GM21515 (cell line): ENCODE measurements at regions not wholly inside any gene's neighbourhood (a gene's known extent, or its start where the extent isn't known, plus 50 kb on each side); places are given as distances from the start of the nearest gene placed in this dataset.
"Not testable (repeated sequence)": the region's sequence is repeated elsewhere in the genome, so short reads cannot be mapped to it uniquely, and the experiment has no call there.

Source experiments
- ATAC-seq: cut with Tn5 transposase; IDR thresholded peaks from one replicate; pipeline ENCODE4 v1.9.1; 2021; ENCODE audit not compliant: unreplicated experiment

DNA sequence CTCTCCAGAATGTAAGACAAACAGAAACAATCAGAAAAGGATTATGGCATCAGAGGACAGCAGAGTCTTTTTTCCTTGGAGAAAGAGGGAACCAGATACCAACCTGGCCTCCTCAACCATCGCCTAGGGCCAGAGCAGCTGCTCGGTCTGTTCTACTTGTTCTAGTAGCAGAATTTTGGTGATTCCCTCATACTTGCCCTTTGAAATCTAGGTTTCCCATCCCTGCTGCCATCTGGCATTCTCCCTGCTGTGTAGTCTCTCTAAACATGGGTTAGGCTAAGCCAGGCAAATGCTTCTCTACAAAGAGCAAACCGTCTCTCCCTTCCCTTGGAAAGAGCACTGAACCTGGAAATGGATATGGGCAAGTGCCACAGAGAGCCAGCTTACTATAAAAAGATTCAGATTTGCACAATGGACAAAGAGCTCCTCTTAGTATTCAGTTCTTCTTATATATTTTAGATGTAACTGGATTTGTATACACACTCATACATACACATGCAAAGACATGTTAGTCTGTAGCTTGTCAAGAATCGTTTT lies 208.6 kb upstream of the ST6GAL2 start:
- ATAC-seq = no peak

DNA sequence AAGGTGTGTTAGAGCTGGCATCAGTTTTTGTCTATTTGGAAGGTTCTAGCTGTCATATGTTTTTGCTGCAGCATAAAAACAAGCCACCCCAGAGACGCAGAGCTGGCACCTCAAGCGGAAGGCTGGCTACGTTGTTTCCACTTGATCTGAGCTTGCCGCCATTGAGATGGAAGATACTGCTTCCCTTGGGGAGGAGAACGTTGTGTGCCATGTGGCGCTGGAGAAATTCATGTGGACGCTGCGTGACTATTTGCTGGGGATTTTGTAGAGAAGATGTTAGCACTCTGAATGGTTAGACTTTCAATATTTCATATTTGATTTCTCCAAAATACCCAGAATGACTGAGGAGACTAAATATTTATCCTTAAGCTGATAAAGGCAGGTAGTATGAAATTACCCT lies 216.2 kb upstream of the ST6GAL2 start:
- no peak for ATAC-seq

DNA sequence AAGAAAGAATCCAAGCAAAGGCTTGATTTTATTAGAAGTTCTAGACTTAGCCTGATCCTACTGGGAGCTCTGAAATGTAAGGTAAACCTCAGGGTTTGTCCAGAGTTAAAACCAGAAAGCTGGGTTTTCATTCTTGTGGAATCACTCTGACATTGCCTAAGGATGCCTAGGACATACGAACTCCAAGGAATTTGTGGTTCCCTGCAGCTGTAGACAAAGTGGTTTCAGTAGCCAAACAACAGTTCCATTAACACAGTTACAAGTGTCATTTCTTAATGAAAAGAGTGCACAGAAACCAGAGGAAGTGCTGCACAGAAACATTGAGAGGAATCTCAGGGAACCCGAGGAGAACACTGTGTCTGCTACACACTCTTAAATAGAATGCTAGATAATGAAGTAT lies 221.4 kb upstream of the ST6GAL2 start:
- no peak for ATAC-seq

DNA sequence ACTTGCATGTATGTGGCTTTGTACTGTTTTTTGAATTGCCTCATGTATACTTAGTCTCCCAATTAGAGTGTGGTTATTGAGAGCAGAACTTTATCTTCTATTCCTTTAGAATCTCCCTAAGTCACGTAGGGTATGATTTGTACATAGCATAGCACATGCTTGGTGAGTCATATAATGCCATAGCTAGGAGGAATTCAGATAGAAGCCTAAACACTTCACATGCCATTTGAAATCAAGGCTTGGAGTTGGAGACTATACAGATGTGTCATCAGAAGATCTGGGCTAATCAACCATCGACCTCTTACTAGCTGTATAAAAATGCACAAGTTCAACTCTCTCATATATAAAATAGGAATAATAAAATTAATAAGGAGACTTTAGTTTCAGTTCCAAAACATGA lies 222.6 kb upstream of the ST6GAL2 start:
- no peak for ATAC-seq

DNA sequence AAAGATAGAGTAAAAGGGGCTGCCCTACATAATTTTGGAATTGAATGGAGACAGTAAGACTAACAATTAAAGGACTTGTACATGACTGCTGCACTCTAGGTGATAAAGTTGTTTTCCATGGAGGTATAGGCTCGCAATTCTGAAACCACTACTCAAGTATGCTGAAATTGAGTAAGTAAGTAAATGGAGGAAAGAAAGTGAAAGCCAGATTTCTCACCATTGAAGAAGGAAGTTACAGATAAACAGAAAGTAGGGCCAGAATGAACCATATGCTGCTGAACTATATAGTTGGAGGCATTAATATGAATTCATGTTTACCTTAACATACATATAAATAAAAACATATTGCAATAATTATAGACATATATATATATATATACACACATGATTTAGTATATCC lies 225.7 kb upstream of the ST6GAL2 start:
- no peak for ATAC-seq

DNA sequence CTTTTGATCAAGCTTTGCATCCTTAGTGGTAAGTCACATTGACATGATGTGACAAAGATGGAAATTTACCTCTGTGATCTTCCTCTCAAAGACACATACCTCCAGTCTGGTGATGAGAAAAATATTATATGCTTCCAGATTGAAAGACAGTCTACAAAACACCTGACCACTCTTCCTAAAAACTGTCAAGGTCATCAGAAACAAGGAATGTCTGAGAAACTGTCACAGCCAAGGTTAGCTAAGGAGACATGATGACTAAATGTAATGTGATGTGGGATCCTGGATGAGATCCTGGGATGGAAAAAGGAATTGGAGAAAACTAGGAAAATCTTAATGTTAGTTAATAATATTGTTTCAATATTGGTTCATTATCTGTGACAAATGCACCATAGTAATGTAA lies 226.6 kb upstream of the ST6GAL2 start:
- no peak for ATAC-seq

DNA sequence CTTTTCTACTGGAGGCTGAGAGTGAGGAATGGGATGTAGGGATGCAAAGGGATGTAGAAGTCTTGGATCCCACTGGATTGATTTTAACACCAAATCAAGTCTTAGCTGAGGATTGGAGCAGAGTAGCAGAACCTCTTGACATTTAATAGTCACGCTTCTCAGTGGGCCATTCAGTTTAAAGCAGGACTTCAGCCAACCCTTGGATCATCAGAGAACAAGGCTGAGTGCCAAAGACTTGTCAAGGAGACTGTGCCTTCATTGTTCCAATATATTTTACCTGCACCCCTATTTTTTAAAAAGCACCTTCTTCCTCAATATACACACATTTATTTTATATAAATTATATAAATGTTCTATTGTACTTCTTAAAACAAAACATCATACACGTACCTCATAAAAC lies 242.4 kb upstream of the ST6GAL2 start:
- ATAC-seq = no peak

DNA sequence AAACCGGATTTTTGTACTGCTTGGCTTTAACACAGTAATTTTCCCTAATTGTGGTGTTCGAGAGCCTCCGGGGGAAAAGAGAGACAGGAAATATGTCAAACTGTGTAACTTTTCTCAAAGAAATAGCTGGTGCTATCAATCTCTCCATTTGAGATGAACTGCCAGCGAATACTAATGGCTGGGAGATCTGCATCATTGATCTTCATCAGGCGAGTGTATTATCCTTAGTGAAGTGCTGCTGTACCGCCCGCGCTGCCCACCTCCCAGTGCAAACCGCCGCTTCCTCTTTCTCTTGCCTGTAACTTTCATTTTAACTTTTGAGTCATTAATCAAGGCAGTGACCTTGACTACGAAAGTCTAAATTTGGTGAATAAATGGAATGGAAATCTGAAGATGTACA lies 246.1 kb upstream of the ST6GAL2 start:
- ATAC-seq = peak; percentile 78

DNA sequence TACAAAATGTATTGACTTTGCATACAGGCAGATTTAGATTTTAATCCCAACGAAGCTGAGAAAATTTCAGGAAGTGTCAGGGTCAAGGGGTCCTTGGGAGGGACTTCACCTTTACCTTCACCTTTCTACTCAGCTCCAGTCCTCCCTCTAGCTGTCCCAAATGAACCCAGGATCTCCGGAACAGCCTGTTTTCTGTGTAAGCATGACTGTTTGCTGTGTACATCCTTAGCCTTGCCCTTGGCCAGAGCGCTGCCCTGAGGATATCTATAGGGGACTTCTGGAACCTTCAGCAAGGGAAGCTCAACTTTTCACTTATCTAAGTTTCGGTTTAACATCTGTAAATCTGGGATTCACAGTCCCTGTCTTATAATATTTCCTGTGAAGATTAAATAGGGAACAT lies 246.8 kb upstream of the ST6GAL2 start:
- no peak for ATAC-seq

DNA sequence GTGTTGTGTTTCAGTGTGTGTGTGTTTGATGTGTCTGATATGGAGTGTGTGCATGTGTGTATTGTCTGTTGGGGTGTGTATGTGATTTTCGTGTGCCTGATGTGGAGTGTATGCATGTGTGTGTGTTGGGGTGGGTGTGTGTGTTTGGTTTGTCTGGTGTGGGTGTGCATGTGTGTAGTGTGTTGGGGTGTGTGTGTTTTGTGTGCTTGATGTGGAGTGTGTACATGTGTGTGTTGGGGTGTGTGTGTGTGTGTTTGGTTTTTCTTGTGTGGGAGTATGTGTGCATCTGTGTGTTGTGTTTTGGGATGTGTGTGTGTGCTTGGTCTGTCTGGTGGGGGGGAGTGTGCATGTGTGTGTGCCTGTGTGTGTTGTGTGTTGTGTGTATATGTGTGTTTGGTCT lies 247.4 kb upstream of the ST6GAL2 start:
- no peak for ATAC-seq

DNA sequence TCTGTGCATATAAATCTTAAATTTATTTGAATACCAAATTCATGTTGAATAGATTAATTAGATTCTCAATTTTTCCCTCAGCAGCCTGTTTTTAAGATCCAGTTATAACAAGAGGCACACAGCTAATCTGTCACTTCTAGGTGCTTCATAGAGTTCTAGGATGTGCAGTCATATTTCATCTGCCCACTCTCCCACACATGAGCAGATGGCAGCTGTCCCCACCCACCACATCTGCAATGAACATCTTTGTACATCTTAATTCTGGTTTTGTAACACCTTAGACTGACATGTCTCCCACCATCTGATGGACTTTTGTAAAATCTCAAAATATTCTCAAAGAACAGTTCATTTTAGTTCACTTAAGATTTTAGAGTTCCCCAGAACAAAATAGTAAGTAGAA lies 250.8 kb upstream of the ST6GAL2 start:
- no peak for ATAC-seq

DNA sequence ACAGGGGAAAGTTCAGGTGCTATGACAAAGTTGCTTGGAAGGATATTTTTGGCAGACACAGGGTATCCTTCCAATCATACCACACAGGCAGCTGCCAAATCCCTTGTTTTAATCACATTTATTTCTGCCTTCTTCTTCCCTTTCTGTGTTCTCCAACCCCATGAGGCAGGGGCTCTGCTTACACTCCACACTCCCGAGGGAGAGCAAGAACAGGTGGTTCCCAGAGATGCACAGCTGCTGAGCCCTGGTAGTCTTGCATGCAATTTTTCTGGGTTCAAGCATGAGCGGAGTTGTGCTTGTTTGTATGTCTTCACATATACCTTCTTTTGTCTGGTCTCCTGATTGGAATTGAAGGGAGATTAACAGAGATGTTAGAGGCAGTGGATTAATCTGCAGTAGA lies 251.7 kb upstream of the ST6GAL2 start:
- ATAC-seq = no peak

DNA sequence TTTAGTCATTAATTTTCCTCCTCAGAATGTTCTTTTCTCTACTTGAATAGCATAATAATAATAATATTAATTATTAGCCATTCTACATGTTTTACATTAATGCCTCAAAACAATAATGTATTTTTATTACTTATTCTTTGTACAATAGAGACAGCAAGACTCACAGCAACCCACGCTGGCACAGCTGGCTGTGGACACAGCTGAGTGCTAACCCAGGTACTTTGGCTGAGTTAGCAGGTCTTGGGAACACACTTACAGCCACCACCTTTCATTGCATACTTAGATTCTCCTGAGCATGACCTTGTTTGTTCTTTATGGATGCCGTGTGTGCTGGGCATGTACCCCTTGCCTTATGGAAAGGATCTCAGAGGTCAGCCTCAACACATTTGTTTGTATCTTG lies 260.2 kb upstream of the ST6GAL2 start:
- ATAC-seq = no peak

DNA sequence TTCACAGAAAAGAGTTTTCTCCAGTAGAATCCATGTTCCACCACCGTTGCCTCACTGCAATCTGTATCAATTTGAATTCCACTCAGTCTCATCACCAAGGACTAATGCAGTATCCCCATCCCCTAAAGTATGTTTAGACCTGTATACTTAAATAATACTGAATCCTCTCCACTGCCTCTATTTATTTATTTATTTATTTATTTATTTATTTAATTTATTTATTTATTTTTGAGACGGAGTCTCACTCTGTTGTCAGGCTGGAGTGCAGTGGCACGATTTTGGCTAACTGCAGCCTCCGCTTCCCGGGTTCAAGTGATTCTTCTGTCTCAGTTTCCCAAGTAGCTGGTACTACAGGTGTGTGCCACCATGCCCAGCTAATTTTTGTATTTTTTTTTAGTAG lies 260.7 kb upstream of the ST6GAL2 start:
- ATAC-seq = not testable (repeated sequence)

DNA sequence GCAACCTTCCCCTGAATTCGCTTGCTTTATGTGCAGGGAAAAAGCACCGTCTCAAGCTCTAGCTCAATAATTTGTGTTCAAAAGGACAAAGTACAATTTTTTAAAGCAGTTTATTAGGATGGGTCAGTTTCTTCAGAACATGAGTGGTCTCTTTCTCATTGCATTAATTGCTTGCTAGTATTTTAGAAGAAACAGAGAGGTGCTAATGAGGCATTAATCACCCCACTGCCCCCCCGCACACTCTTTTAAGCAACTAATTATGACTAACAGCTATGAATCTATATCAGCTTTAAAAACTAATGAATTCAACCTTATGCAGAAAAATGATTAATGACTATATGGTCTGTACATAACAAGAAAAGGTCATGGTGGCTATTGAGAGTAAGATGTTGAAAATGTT lies 262.1 kb upstream of the ST6GAL2 start:
- ATAC-seq = no peak

DNA sequence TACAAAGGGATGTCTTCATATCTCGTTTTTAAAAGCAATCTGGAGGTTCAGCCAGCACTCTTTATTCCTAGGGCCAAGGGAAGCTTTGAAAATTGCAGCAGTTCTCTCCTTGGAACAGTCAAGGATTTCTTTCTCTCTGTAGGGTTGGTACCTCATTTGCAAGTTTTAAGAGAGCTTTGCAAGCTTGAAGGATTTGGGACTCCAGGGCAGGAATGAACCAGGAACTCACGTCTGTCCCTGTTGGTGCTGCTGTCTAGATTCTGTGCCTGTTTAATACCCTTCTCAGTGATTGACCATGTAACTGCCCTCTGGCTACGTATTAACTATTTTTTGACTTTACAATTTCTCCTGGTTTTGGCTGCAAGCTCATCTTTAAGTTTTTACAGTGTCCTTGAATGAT lies 262.5 kb upstream of the ST6GAL2 start:
- no peak for ATAC-seq

DNA sequence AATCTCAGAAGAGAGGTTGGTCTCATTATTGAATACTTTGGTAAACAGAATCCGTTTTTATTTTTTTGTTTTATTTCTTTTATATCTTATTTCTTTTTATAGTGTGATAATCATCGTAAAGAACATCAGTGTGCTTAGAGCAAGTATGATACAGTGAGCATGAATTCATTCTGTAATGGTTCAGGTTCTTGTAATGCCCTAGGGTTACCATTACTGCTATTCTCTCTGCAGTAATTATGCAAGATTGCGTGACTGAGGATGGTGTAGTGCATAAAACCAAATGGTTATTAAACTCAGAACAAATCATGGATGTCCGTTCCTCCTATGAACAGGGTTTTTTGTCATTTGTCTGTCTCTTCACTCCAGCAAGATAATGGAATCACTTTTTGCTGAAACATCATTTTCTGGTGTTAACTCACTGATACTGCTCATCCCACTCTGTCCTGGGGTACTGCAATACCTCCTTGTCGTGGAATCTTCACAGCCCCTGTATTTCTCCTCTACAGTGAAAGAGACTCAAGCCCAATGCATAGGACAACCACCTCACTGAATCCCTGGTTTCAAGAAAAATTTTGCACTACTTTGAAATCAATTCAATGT lies 274.8 kb upstream of the ST6GAL2 start:
- no peak for ATAC-seq

DNA sequence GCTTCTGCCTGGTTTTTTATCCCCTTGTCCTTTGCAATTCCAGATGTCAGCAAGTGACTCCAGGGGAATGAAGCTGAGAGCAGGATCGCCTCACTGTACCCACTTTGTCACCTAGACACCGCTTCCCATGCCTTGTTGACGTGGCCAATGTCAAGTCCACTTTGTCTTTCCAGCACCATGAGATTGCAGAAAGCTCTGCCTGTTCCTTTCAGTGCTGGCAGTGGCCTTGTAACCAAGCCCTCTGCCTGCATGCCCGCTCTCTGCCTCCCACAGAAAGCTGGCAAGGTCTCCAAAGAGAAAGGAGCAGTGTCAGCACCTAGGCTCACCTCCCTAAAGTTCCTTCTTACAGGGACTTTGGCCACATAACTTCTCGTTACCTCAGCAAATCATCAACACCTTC lies 282.2 kb upstream of the ST6GAL2 start:
- ATAC-seq = no peak

DNA sequence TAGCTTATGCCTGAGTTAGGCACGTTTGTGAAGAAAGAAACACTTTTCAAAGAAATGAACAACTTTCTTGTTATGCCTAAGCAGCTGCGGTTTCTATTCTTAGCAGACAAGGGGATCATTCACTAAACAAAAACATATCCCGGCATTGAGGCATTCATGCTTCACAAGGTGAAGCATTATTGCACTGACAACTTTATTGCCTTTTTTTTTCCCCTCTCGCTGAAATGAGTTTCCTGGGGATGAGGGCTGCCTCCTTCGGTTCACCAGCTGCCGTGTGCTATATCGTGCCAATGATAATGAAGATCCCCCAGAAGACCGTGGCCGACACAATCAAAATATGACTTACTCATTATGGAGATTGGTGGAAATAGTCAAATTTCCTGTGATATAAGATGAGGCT lies 288.2 kb upstream of the ST6GAL2 start:
- no peak for ATAC-seq

DNA sequence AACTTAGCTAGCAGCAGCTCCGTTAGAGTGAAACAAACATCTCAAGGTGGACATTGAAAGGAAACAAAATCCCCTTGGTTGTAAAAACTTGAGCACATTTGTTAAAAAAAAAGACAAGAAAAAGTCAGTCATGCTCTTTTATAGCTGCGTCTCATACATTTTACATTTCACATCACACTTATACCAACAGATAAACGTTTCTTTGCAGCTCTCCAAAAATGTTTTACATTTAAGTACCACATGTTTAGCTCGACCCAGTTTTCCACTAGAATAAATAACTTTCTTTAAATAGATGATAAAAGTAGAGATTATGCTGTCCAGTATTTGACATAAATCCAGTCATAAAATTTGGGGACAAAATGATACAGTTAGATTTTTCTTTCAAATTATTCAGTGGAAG lies 297.0 kb upstream of the ST6GAL2 start:
- no peak for ATAC-seq

DNA sequence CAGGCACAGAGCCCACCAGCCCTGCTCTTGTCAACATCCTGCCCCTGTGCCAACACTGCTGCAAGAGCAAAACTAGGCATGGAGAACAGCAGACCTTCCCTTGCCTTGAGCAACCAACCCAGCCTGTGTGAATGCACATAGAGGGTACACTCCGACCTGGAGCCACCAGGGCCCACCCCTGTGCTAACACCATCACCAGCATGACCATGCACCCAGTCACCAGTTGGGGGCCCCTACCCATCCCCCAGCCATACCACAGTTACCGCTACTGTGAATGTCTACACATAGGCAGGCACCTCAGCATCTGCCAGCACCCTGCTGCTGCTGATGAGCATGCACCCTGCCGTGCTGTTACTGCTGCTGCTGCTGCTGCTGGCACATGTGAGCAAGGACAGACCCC lies 301.9 kb upstream of the ST6GAL2 start:
- no peak for ATAC-seq

DNA sequence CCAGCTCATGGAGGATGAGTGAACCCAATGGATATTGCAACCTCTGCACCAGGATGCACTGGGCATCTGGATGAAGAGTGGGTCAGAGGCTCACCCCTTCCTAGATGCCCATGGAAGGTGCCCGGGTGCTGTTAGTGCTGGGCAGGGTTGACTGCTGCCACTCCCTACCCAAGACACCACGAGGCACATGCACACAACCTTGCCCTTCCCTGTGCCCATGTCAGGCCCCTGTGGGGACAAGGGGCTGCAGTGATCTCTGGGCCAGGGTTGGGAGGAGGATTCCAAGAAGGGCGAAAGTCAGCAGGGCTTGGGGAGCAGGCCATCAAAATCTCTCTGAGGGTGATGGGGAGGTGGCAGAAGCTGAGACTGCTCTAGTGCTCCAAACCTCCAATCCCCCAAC lies 309.7 kb upstream of the ST6GAL2 start:
- no peak for ATAC-seq

DNA sequence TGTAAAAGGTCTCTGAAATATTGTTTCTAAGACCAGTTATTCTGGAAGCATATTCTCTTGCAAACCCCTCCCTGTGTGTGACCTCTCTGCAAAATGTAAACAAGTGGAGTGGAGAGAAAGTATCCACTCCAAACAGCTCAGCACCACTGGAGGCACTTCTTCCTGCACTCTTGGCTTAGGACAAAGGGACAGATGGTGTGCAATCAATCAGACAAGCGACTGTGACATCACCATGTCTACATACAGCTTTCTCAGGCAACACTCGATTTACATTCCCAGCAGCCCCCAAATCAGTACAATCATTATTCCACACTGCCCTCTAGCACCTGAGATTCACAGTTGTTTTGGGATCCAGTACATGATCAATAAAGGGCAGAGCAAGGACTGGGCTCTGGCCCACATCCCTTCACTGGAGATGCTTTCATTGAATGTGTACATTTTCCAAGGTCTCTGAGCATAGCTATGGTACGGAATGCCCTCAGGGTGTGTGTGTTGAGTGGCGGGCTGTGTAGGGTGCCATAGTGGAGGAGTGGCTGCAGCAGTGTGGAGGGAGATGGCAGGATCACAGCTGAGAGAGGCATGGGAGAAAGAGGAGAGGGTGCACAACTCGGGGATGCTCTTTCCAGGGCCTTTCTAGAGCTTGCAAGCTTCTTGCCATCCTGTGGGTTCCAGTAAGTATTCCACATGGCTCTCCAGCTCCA lies 311.8 kb upstream of the ST6GAL2 start:
- ATAC-seq = no peak
